Activated CD8-positive, alpha-beta T cell treated with anti-CD3 and anti-CD28 coated beads, Interleukin-2, amount 10 ng/mL, durations not matched to agents 7 days and 5 days (primary cell): ENCODE measurements at regions not wholly inside any gene's neighbourhood (a gene's known extent, or its start where the extent isn't known, plus 50 kb on each side); places are given as distances from the start of the nearest gene placed in this dataset.

Experiments used
- ATAC-seq: fragments of 150-1000 bp; cut with Tn5 transposase; one replicate; pipeline ENCODE4 v1.10.0; 2021; ENCODE audit warnings: moderate library complexity
- CTCF ChIA-PET: fragments of 350-600 bp; sonication (Branson Sonifier 250); formaldehyde crosslinking; loops from one replicate; lab custom pipeline; 2021; ENCODE audit warnings: antibody characterized with exemption; lab: Charles Lee
- POLR2A ChIA-PET: fragments of 350-600 bp; sonication (Branson Sonifier 250); formaldehyde crosslinking; loops from one replicate; lab custom pipeline; 2021; ENCODE audit warnings: antibody characterized with exemption; lab: Charles Lee
- DNase-seq: peaks from one replicate; pipeline ENCODE4 v3.0.0-alpha.2; 2020
- H3K27ac Mint-ChIP-seq: one replicate; pipeline ENCODE4 v1.8.0; 2021; ENCODE audit warnings: mild to moderate bottlenecking, mixed read lengths
- H3K27me3 Mint-ChIP-seq: one replicate; pipeline ENCODE4 v1.8.0; 2021; ENCODE audit warnings: low read depth, mixed read lengths
- H3K36me3 Mint-ChIP-seq: one replicate; pipeline ENCODE4 v1.8.0; 2021; ENCODE audit warnings: low read depth, mixed read lengths
- H3K4me1 Mint-ChIP-seq: one replicate; pipeline ENCODE4 v1.8.0; 2021; ENCODE audit warnings: low read depth, mixed read lengths
- H3K4me3 Mint-ChIP-seq: one replicate; pipeline ENCODE4 v1.8.0; 2021; ENCODE audit warnings: mild to moderate bottlenecking, mixed read lengths
- H3K9me3 Mint-ChIP-seq: one replicate; pipeline ENCODE4 v1.8.0; 2022; ENCODE audit warnings: mixed read lengths; ENCODE audit not compliant: insufficient read depth

- no peak for DNase-seq
- POLR2A ChIA-PET = no interaction called here
- H3K27ac Mint-ChIP-seq = no peak overlapping the region
- H3K27me3 Mint-ChIP-seq = peaks cover 16% of the 10 kb centered on the region
- ATAC-seq = no peak
- no peaks in the 10 kb centered on the region for H3K4me1 Mint-ChIP-seq
- H3K4me3 Mint-ChIP-seq = no peak overlapping the region
- no peaks in the 10 kb centered on the region for H3K36me3 Mint-ChIP-seq
- CTCF ChIA-PET = no interaction called here
- no peaks in the 10 kb centered on the region for H3K9me3 Mint-ChIP-seq
Measured at GRCh38 chr10:3523309-3524050, 261.5 kb downstream of the KLF6 start.

- no peaks in the 10 kb centered on the region for H3K36me3 Mint-ChIP-seq
- DNase-seq = no peak
- ChIA-PET CTCF (no interaction called here), POLR2A (no interaction called here)
- H3K9me3 Mint-ChIP-seq = no peaks in the 10 kb centered on the region
- H3K4me3 Mint-ChIP-seq = no peak overlapping the region
- H3K27me3 Mint-ChIP-seq = peaks cover 11% of the 10 kb centered on the region
- peaks cover 5% of the 10 kb centered on the region for H3K4me1 Mint-ChIP-seq
- ATAC-seq = no peak
- H3K27ac Mint-ChIP-seq = no peak overlapping the region
Measured at GRCh38 chr10:3516923-3517255, 268.1 kb downstream of the KLF6 start.

GRCh38 chr10:3516234-3516922 is 268.6 kb downstream of the KLF6 start:
- no peaks in the 10 kb centered on the region for H3K36me3 Mint-ChIP-seq
- CTCF ChIA-PET = no interaction called here
- ATAC-seq = no peak

GRCh38 chr10:3514691-3515090 is 270.3 kb downstream of the KLF6 start:
- Mint-ChIP-seq H3K27ac (no peak overlapping the region), H3K36me3 (no peaks in the 10 kb centered on the region), H3K4me1 (peaks cover 12% of the 10 kb centered on the region), H3K9me3 (no peaks in the 10 kb centered on the region), H3K4me3 (no peak overlapping the region), H3K27me3 (peaks cover 15% of the 10 kb centered on the region)
- ATAC-seq (no peak), DNase-seq (no peak)
- ChIA-PET CTCF (no interaction called here), POLR2A (no interaction called here)

More at GRCh38 chr10:3516234-3516922, 268.6 kb downstream of the KLF6 start:
- POLR2A ChIA-PET = no interaction called here
- no peak for DNase-seq
- Mint-ChIP-seq H3K4me1 (peaks cover 5% of the 10 kb centered on the region), H3K4me3 (no peak overlapping the region), H3K9me3 (no peaks in the 10 kb centered on the region), H3K27me3 (peaks cover 11% of the 10 kb centered on the region), H3K27ac (no peak overlapping the region)

GRCh38 chr10:3512263-3512662 is 272.7 kb downstream of the KLF6 start:
- ATAC-seq (no peak), DNase-seq (no peak)
- Mint-ChIP-seq H3K4me3 (no peak overlapping the region), H3K27me3 (peaks cover 13% of the 10 kb centered on the region), H3K36me3 (no peaks in the 10 kb centered on the region), H3K9me3 (no peaks in the 10 kb centered on the region), H3K27ac (no peak overlapping the region), H3K4me1 (peaks cover 12% of the 10 kb centered on the region)
- POLR2A ChIA-PET = no interaction called here
- CTCF ChIA-PET = no interaction called here

- Mint-ChIP-seq H3K27me3 (peaks cover 14% of the 10 kb centered on the region), H3K36me3 (no peaks in the 10 kb centered on the region), H3K4me3 (no peak overlapping the region), H3K4me1 (peaks cover 7% of the 10 kb centered on the region), H3K27ac (no peak overlapping the region), H3K9me3 (no peaks in the 10 kb centered on the region)
- POLR2A ChIA-PET = no interaction called here
- no peak for DNase-seq
- CTCF ChIA-PET = no interaction called here
- no peak for ATAC-seq
Measured at GRCh38 chr10:3511483-3511882, 273.5 kb downstream of the KLF6 start.

- Mint-ChIP-seq H3K4me3 (no peak overlapping the region), H3K4me1 (peaks cover 7% of the 10 kb centered on the region), H3K36me3 (no peaks in the 10 kb centered on the region), H3K9me3 (no peaks in the 10 kb centered on the region), H3K27ac (no peak overlapping the region), H3K27me3 (peaks cover 14% of the 10 kb centered on the region)
- ATAC-seq (no peak), DNase-seq (no peak)
- ChIA-PET POLR2A (no interaction called here), CTCF (no interaction called here)
Measured at GRCh38 chr10:3510741-3511140, 274.3 kb downstream of the KLF6 start.

- ATAC-seq = no peak
- DNase-seq = no peak
- no peaks in the 10 kb centered on the region for H3K36me3 Mint-ChIP-seq
Measured at GRCh38 chr10:3509355-3509754, 275.7 kb downstream of the KLF6 start.

GRCh38 chr10:3503299-3503698 is 281.7 kb downstream of the KLF6 start:
- POLR2A ChIA-PET = no interaction called here
- CTCF ChIA-PET = no interaction called here
- H3K36me3 Mint-ChIP-seq = no peaks in the 10 kb centered on the region

More at GRCh38 chr10:3509355-3509754, 275.7 kb downstream of the KLF6 start:
- POLR2A ChIA-PET = no interaction called here
- Mint-ChIP-seq H3K9me3 (no peaks in the 10 kb centered on the region), H3K4me3 (no peak overlapping the region), H3K27me3 (peaks cover 14% of the 10 kb centered on the region), H3K27ac (no peak overlapping the region), H3K4me1 (peaks cover 7% of the 10 kb centered on the region)
- CTCF ChIA-PET = no interaction called here

GRCh38 chr10:3502673-3503072 is 282.3 kb downstream of the KLF6 start:
- Mint-ChIP-seq H3K4me3 (no peak overlapping the region), H3K9me3 (no peaks in the 10 kb centered on the region), H3K27ac (no peak overlapping the region), H3K36me3 (no peaks in the 10 kb centered on the region), H3K27me3 (peaks cover 17% of the 10 kb centered on the region), H3K4me1 (no peaks in the 10 kb centered on the region)
- ATAC-seq (no peak), DNase-seq (no peak)
- ChIA-PET POLR2A (no interaction called here), CTCF (no interaction called here)

More at GRCh38 chr10:3503299-3503698, 281.7 kb downstream of the KLF6 start:
- DNase-seq (no peak), ATAC-seq (no peak)
- no peak overlapping the region for H3K4me3 Mint-ChIP-seq
- no peaks in the 10 kb centered on the region for H3K4me1 Mint-ChIP-seq
- no peak overlapping the region for H3K27ac Mint-ChIP-seq
- no peaks in the 10 kb centered on the region for H3K9me3 Mint-ChIP-seq
- H3K27me3 Mint-ChIP-seq = peaks cover 14% of the 10 kb centered on the region

- H3K9me3 Mint-ChIP-seq = no peaks in the 10 kb centered on the region
- ATAC-seq (no peak), DNase-seq (no peak)
- H3K27me3 Mint-ChIP-seq = peaks cover 28% of the 10 kb centered on the region
- no peaks in the 10 kb centered on the region for H3K36me3 Mint-ChIP-seq
- H3K4me3 Mint-ChIP-seq = no peak overlapping the region
- CTCF ChIA-PET = no interaction called here
- no peaks in the 10 kb centered on the region for H3K4me1 Mint-ChIP-seq
- no peak overlapping the region for H3K27ac Mint-ChIP-seq
- POLR2A ChIA-PET = interaction anchor here (0.7 kb wide), 1 partner anchor 187 kb away, joined by 5 read pairs; no protein-coding TSS in a partner anchor
Measured at GRCh38 chr10:3500408-3500856, 284.6 kb downstream of the KLF6 start.

- ATAC-seq (no peak), DNase-seq (no peak)
- POLR2A ChIA-PET = no interaction called here
- no peaks in the 10 kb centered on the region for H3K36me3 Mint-ChIP-seq
- H3K4me3 Mint-ChIP-seq = no peak overlapping the region
- CTCF ChIA-PET = no interaction called here
- H3K27ac Mint-ChIP-seq = no peak overlapping the region
- peaks cover 33% of the 10 kb centered on the region for H3K27me3 Mint-ChIP-seq
- no peaks in the 10 kb centered on the region for H3K9me3 Mint-ChIP-seq
- no peaks in the 10 kb centered on the region for H3K4me1 Mint-ChIP-seq
Measured at GRCh38 chr10:3499120-3499519, 285.9 kb downstream of the KLF6 start.
